ENCODE measurements at regions not wholly inside any gene's neighbourhood (a gene's known extent, or its start where the extent isn't known, plus 50 kb on each side); places are given as distances from the start of the nearest gene placed in this dataset.

GRCh38 chr12:98332642-98333041 is 182.7 kb upstream of the TMPO start:
- H3K36me3 ChIP-seq (replicated peaks; ENCODE audit: low read depth, low read length), result no peaks in the 10 kb centered on the region
- H3K9me3 ChIP-seq (ENCODE audit: insufficient read depth, low read length), result no peaks in the 10 kb centered on the region
- H3K27me3 ChIP-seq (ENCODE audit: low read depth, low read length), result peaks cover 42% of the 10 kb centered on the region
- no peak overlapping the region for H2AFZ ChIP-seq (ENCODE audit: low read depth, low read length)
- no peak overlapping the region for H3K9ac ChIP-seq (ENCODE audit: low read length)
- no peak overlapping the region for H3K27ac ChIP-seq (ENCODE audit: low read length)
- H3K79me2 ChIP-seq (ENCODE audit: low read length), result no peaks in the 10 kb centered on the region
- peaks cover 8% of the 10 kb centered on the region for H3K4me1 ChIP-seq (ENCODE audit: low read length)
- TF ChIP-seq CTCF (IDR thresholded peaks at IDR 0.05; ENCODE audit: low read depth, low read length) (peak; percentile 51), EZH2phosphoT487 (IDR thresholded peaks at IDR 0.05; ENCODE audit: low read depth) (no peak)
- H3K4me2 ChIP-seq (ENCODE audit: low read length), result no peak overlapping the region
- no peaks in the 10 kb centered on the region for H4K20me1 ChIP-seq (ENCODE audit: insufficient read depth, low read length)
- H3K4me3 ChIP-seq (ENCODE audit: low read length), result no peak overlapping the region

GRCh38 chr12:98334768-98335167 is 180.6 kb upstream of the TMPO start:
- Histone ChIP-seq H4K20me1 (ENCODE audit: insufficient read depth, low read length) (no peaks in the 10 kb centered on the region), H3K79me2 (ENCODE audit: low read length) (no peaks in the 10 kb centered on the region), H3K4me3 (ENCODE audit: low read length) (no peak overlapping the region), H3K36me3 (replicated peaks; ENCODE audit: low read depth, low read length) (no peaks in the 10 kb centered on the region), H3K4me1 (ENCODE audit: low read length) (peaks cover 8% of the 10 kb centered on the region), H3K27me3 (ENCODE audit: low read depth, low read length) (peaks cover 43% of the 10 kb centered on the region), H2AFZ (ENCODE audit: low read depth, low read length) (no peak overlapping the region), H3K9me3 (ENCODE audit: insufficient read depth, low read length) (no peaks in the 10 kb centered on the region), H3K9ac (ENCODE audit: low read length) (no peak overlapping the region), H3K4me2 (ENCODE audit: low read length) (no peak overlapping the region), H3K27ac (ENCODE audit: low read length) (no peak overlapping the region)
- no peak for TF ChIP-seq EZH2phosphoT487 (IDR thresholded peaks at IDR 0.05; ENCODE audit: low read depth)

- Histone ChIP-seq H3K27me3 (ENCODE audit: low read depth, low read length) (peaks cover 35% of the 10 kb centered on the region), H3K4me2 (ENCODE audit: low read length) (no peak overlapping the region), H2AFZ (ENCODE audit: low read depth, low read length) (no peak overlapping the region), H3K9ac (ENCODE audit: low read length) (no peak overlapping the region), H4K20me1 (ENCODE audit: insufficient read depth, low read length) (no peaks in the 10 kb centered on the region), H3K4me3 (ENCODE audit: low read length) (no peak overlapping the region), H3K9me3 (ENCODE audit: insufficient read depth, low read length) (no peaks in the 10 kb centered on the region), H3K36me3 (replicated peaks; ENCODE audit: low read depth, low read length) (no peaks in the 10 kb centered on the region), H3K27ac (ENCODE audit: low read length) (no peak overlapping the region), H3K79me2 (ENCODE audit: low read length) (no peaks in the 10 kb centered on the region), H3K4me1 (ENCODE audit: low read length) (peaks cover 28% of the 10 kb centered on the region)
- TF ChIP-seq EZH2phosphoT487 (IDR thresholded peaks at IDR 0.05; ENCODE audit: low read depth) (no peak), CTCF (IDR thresholded peaks at IDR 0.05; ENCODE audit: low read depth, low read length) (no peak)
Observed at GRCh38 chr12:98341026-98341425, 174.4 kb upstream of the TMPO start.

GRCh38 chr12:98341732-98342131 is 173.7 kb upstream of the TMPO start:
- H3K4me2 ChIP-seq (ENCODE audit: low read length), result no peak overlapping the region
- no peaks in the 10 kb centered on the region for H4K20me1 ChIP-seq (ENCODE audit: insufficient read depth, low read length)
- H2AFZ ChIP-seq (ENCODE audit: low read depth, low read length), result no peak overlapping the region
- H3K79me2 ChIP-seq (ENCODE audit: low read length), result no peaks in the 10 kb centered on the region
- H3K9ac ChIP-seq (ENCODE audit: low read length), result no peak overlapping the region
- no peak overlapping the region for H3K4me3 ChIP-seq (ENCODE audit: low read length)
- no peaks in the 10 kb centered on the region for H3K9me3 ChIP-seq (ENCODE audit: insufficient read depth, low read length)
- TF ChIP-seq EZH2phosphoT487 (IDR thresholded peaks at IDR 0.05; ENCODE audit: low read depth) (no peak), CTCF (IDR thresholded peaks at IDR 0.05; ENCODE audit: low read depth, low read length) (no peak)
- peaks cover 28% of the 10 kb centered on the region for H3K4me1 ChIP-seq (ENCODE audit: low read length)
- H3K36me3 ChIP-seq (replicated peaks; ENCODE audit: low read depth, low read length), result no peaks in the 10 kb centered on the region
- H3K27me3 ChIP-seq (ENCODE audit: low read depth, low read length), result peaks cover 28% of the 10 kb centered on the region
- H3K27ac ChIP-seq (ENCODE audit: low read length), result no peak overlapping the region

Measured in OCI-LY3 (cell line).